ENCODE measurements at regions not wholly inside any gene's neighbourhood (a gene's known extent, or its start where the extent isn't known, plus 50 kb on each side); places are given as distances from the start of the nearest gene placed in this dataset.

DNA sequence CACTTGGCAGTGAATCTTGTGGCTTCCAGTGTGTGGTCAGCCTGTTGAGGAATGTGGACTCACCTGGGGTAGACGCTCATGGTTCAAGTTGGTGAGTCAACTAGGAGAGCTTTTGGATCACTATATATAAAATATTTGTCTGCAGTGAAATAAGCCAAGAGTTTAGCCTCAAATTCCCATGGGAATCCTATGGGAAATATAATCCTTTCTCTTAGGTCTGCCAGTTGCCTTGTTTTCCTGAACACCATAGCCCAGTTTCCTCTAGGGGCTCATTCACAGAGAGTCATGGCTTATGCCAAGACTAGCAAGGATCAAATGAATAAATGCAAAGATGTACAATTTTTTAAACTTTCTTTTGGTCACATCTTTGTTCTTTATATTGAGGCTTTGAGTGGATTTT, 100.1 kb upstream of the NPHP3 start:
- Histone ChIP-seq H3K4me1 (ENCODE audit: control insufficient read depth, low read depth, low read length) (no peaks in the 10 kb centered on the region), H2AK5ac (ENCODE audit: low read length) (no peak overlapping the region), H3K27me3 (ENCODE audit: insufficient read depth, low read length, poor library complexity) (no peaks in the 10 kb centered on the region), H3K4me3 (ENCODE audit: low read length) (no peak overlapping the region), H3K18ac (ENCODE audit: low read length) (no peak overlapping the region), H4K5ac (ENCODE audit: low read length) (no peak overlapping the region), H3K36me3 (ENCODE audit: control insufficient read depth, insufficient read depth, low read length) (no peaks in the 10 kb centered on the region), H3K4me2 (ENCODE audit: low read length) (no peak overlapping the region), H3K27ac (ENCODE audit: low read depth, low read length) (no peak overlapping the region), H2BK15ac (replicated peaks; ENCODE audit: low read depth) (no peak overlapping the region), H3K4ac (ENCODE audit: low read depth, low read length) (no peak overlapping the region), H4K8ac (ENCODE audit: low read depth, low read length) (no peak overlapping the region), H3K79me1 (ENCODE audit: low read length) (no peaks in the 10 kb centered on the region), H2BK5ac (ENCODE audit: low read length) (no peak overlapping the region), H3K9ac (ENCODE audit: low read length) (no peak overlapping the region), H3K79me2 (ENCODE audit: control insufficient read depth, insufficient read depth, low read length) (no peaks in the 10 kb centered on the region), H3K56ac (ENCODE audit: low read length) (no peak overlapping the region), H3K23ac (ENCODE audit: low read length) (no peak overlapping the region), H2BK120ac (ENCODE audit: low read depth, low read length) (no peak overlapping the region)
- no peak for DNase-seq
- no CpG with 5 or more reads among the region's 1 CpG for WGBS (ENCODE audit: extremely low coverage, insufficient coverage, low lambda C conversion rate)

DNA sequence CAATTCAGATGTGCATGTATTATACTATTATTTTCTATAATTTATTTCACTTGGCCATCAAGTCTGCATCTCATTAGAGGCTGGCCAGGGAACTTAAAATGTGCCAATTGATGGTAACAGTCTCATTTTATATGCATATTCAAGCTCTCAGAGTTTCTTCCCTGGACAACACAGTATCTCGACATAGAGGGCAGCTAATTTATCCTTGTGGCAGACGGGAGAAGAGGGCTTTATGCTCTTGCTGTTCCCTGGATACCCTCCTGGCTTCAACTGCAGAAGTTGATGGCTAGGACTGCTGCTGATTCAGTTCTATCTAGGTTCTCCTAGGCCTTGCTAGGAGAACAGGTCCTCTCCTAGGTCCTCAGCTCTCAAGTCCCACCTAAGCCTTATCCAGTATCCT, 99.1 kb upstream of the NPHP3 start:
- H4K8ac ChIP-seq (ENCODE audit: low read depth, low read length) = no peak overlapping the region
- H4K5ac ChIP-seq (ENCODE audit: low read length) = no peak overlapping the region
- no peaks in the 10 kb centered on the region for H3K79me1 ChIP-seq (ENCODE audit: low read length)
- H3K23ac ChIP-seq (ENCODE audit: low read length) = no peak overlapping the region
- no peak overlapping the region for H2BK120ac ChIP-seq (ENCODE audit: low read depth, low read length)
- H3K4ac ChIP-seq (ENCODE audit: low read depth, low read length) = no peak overlapping the region
- no peak overlapping the region for H3K9ac ChIP-seq (ENCODE audit: low read length)
- no peak overlapping the region for H2AK5ac ChIP-seq (ENCODE audit: low read length)
- no peak overlapping the region for H3K18ac ChIP-seq (ENCODE audit: low read length)
- no CpG with 5 or more reads among the region's 2 CpGs for whole genome bisulfite sequencing (ENCODE audit: extremely low coverage, insufficient coverage, low lambda C conversion rate)
- H3K79me2 ChIP-seq (ENCODE audit: control insufficient read depth, insufficient read depth, low read length) = no peaks in the 10 kb centered on the region
- no peak overlapping the region for H3K4me2 ChIP-seq (ENCODE audit: low read length)
- H3K27ac ChIP-seq (ENCODE audit: low read depth, low read length) = no peak overlapping the region
- H3K56ac ChIP-seq (ENCODE audit: low read length) = no peak overlapping the region
- no peaks in the 10 kb centered on the region for H3K4me1 ChIP-seq (ENCODE audit: control insufficient read depth, low read depth, low read length)
- no peak for DNase-seq
- no peak overlapping the region for H3K4me3 ChIP-seq (ENCODE audit: low read length)
- H2BK5ac ChIP-seq (ENCODE audit: low read length) = no peak overlapping the region
- no peaks in the 10 kb centered on the region for H3K36me3 ChIP-seq (ENCODE audit: control insufficient read depth, insufficient read depth, low read length)
- no peaks in the 10 kb centered on the region for H3K27me3 ChIP-seq (ENCODE audit: insufficient read depth, low read length, poor library complexity)
- no peak overlapping the region for H2BK15ac ChIP-seq (replicated peaks; ENCODE audit: low read depth)

DNA sequence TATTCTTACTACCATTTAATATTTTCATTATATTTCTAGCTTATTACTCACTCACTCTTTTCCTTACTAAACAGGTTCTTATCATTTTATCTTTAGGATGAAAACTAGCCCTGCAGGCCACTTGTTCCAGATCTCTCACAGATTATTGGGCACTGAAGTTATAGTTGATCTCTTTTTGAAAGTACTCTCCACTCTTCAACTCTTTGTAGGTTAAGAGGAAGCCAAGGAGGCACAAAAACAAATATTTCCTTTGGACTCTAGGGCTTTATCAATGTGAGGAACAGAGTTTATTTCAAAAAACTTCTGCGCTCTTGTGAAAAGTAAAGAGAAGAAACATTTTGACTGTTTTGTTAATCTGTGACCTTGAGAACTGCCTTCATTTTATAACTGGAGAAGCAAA, 96.0 kb upstream of the NPHP3 start:
- Histone ChIP-seq H3K18ac (ENCODE audit: low read length) (no peak overlapping the region), H2BK120ac (ENCODE audit: low read depth, low read length) (no peak overlapping the region), H3K9ac (ENCODE audit: low read length) (no peak overlapping the region), H3K4me1 (ENCODE audit: control insufficient read depth, low read depth, low read length) (no peaks in the 10 kb centered on the region), H3K36me3 (ENCODE audit: control insufficient read depth, insufficient read depth, low read length) (no peaks in the 10 kb centered on the region), H2BK5ac (ENCODE audit: low read length) (no peak overlapping the region), H3K4me3 (ENCODE audit: low read length) (no peak overlapping the region), H3K23ac (ENCODE audit: low read length) (no peak overlapping the region), H3K4ac (ENCODE audit: low read depth, low read length) (no peak overlapping the region), H2BK15ac (replicated peaks; ENCODE audit: low read depth) (no peak overlapping the region), H3K56ac (ENCODE audit: low read length) (no peak overlapping the region), H3K79me1 (ENCODE audit: low read length) (no peaks in the 10 kb centered on the region), H2AK5ac (ENCODE audit: low read length) (no peak overlapping the region), H4K8ac (ENCODE audit: low read depth, low read length) (no peak overlapping the region), H3K79me2 (ENCODE audit: control insufficient read depth, insufficient read depth, low read length) (no peaks in the 10 kb centered on the region), H3K4me2 (ENCODE audit: low read length) (no peak overlapping the region), H4K5ac (ENCODE audit: low read length) (no peak overlapping the region), H3K27me3 (ENCODE audit: insufficient read depth, low read length, poor library complexity) (no peaks in the 10 kb centered on the region), H3K27ac (ENCODE audit: low read depth, low read length) (no peak overlapping the region)
- no peak for DNase-seq
- WGBS (ENCODE audit: extremely low coverage, insufficient coverage, low lambda C conversion rate) = no CpG with 5 or more reads among the region's 1 CpG

DNA sequence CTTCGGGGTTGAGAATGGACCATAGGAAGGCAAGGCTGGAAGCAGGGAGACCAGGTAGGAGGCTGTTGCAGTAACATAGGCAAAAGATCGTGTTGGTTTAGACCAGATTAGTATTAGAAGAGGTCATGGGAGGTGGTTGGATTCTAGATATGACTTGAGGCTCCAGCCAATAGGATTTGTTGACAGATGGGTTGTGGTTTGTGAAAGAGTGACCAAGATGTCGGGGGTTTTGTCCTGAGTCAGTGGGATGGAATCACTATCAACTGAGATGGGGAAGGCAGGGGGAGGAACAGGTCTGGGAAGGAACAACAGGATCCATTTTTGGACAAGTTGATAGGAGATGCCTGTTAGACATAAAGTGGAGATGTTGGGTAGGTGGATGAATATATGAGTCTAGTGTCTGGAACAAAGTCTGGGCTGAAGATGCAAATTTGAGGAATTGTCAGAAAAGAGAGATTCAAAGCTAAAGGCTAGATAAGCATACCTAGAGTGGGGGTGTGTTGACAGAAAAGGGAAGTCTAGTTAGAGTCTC, 95.5 kb upstream of the NPHP3 start:
- Histone ChIP-seq H2BK5ac (ENCODE audit: low read length) (no peak overlapping the region), H2AK5ac (ENCODE audit: low read length) (no peak overlapping the region), H4K8ac (ENCODE audit: low read depth, low read length) (no peak overlapping the region), H3K18ac (ENCODE audit: low read length) (no peak overlapping the region), H2BK15ac (replicated peaks; ENCODE audit: low read depth) (no peak overlapping the region), H3K36me3 (ENCODE audit: control insufficient read depth, insufficient read depth, low read length) (no peaks in the 10 kb centered on the region), H3K9ac (ENCODE audit: low read length) (no peak overlapping the region), H3K4me2 (ENCODE audit: low read length) (no peak overlapping the region), H3K4ac (ENCODE audit: low read depth, low read length) (no peak overlapping the region), H3K4me1 (ENCODE audit: control insufficient read depth, low read depth, low read length) (no peaks in the 10 kb centered on the region), H2BK120ac (ENCODE audit: low read depth, low read length) (no peak overlapping the region), H3K27me3 (ENCODE audit: insufficient read depth, low read length, poor library complexity) (no peaks in the 10 kb centered on the region), H3K4me3 (ENCODE audit: low read length) (no peak overlapping the region), H3K79me2 (ENCODE audit: control insufficient read depth, insufficient read depth, low read length) (no peaks in the 10 kb centered on the region), H4K5ac (ENCODE audit: low read length) (no peak overlapping the region), H3K79me1 (ENCODE audit: low read length) (no peaks in the 10 kb centered on the region), H3K23ac (ENCODE audit: low read length) (no peak overlapping the region), H3K27ac (ENCODE audit: low read depth, low read length) (no peak overlapping the region), H3K56ac (ENCODE audit: low read length) (no peak overlapping the region)
- no peak for DNase-seq
- WGBS (ENCODE audit: extremely low coverage, insufficient coverage, low lambda C conversion rate) = no CpG with 5 or more reads among the region's 3 CpGs

DNA sequence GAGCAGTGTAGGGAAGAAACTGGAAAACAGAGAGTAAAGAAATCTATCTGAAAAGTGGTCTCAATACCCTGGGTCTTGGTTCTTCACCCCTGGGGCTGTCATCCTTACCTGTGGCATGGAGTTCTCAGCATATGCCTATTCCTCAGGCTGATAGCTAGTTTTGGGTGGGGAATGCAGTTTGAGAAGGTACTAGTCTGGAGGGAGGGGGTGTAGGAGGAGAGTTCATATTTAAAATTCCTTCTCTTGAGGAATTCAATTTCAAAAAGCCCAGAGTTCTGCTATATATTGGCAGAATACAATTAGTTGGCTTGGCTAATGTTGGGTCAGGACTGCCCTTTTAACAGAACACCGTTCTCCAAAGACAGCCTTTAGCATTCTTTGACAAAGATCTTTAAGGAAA, 82.9 kb upstream of the NPHP3 start:
- no peak overlapping the region for H4K8ac ChIP-seq (ENCODE audit: low read depth, low read length)
- no peak overlapping the region for H2BK5ac ChIP-seq (ENCODE audit: low read length)
- no peaks in the 10 kb centered on the region for H3K36me3 ChIP-seq (ENCODE audit: control insufficient read depth, insufficient read depth, low read length)
- H3K4me3 ChIP-seq (ENCODE audit: low read length) = no peak overlapping the region
- no peak overlapping the region for H3K4ac ChIP-seq (ENCODE audit: low read depth, low read length)
- H3K4me1 ChIP-seq (ENCODE audit: control insufficient read depth, low read depth, low read length) = no peaks in the 10 kb centered on the region
- H3K79me1 ChIP-seq (ENCODE audit: low read length) = no peaks in the 10 kb centered on the region
- no peaks in the 10 kb centered on the region for H3K27me3 ChIP-seq (ENCODE audit: insufficient read depth, low read length, poor library complexity)
- no CpG with 5 or more reads among the region's 1 CpG for WGBS (ENCODE audit: extremely low coverage, insufficient coverage, low lambda C conversion rate)
- H2BK120ac ChIP-seq (ENCODE audit: low read depth, low read length) = no peak overlapping the region
- no peak overlapping the region for H3K56ac ChIP-seq (ENCODE audit: low read length)
- no peak overlapping the region for H2AK5ac ChIP-seq (ENCODE audit: low read length)
- no peak overlapping the region for H3K4me2 ChIP-seq (ENCODE audit: low read length)
- no peaks in the 10 kb centered on the region for H3K79me2 ChIP-seq (ENCODE audit: control insufficient read depth, insufficient read depth, low read length)
- no peak overlapping the region for H3K27ac ChIP-seq (ENCODE audit: low read depth, low read length)
- H3K23ac ChIP-seq (ENCODE audit: low read length) = no peak overlapping the region
- H3K9ac ChIP-seq (ENCODE audit: low read length) = no peak overlapping the region
- H3K18ac ChIP-seq (ENCODE audit: low read length) = no peak overlapping the region
- no peak overlapping the region for H4K5ac ChIP-seq (ENCODE audit: low read length)
- DNase-seq = no peak
- no peak overlapping the region for H2BK15ac ChIP-seq (replicated peaks; ENCODE audit: low read depth)

DNA sequence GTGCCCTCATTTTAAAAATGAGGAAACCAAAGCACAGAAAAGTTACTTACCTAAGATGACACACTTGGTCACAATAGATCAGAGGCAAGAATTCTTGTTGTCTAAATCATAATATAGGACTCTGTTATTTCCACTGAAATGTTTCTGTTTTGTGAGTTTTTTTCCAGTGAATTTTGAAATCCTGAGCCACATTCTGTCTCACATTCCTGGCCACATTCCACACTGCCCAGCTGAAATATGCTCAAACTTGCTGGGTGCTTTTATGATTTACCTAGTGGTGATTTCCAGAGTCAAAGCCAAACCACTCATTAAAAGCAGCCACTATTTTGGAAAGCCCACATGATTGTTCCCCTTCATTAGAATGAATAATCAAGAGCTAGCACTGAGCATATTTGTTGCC, 82.3 kb upstream of the NPHP3 start:
- Histone ChIP-seq H4K5ac (ENCODE audit: low read length) (no peak overlapping the region), H2AK5ac (ENCODE audit: low read length) (no peak overlapping the region), H3K4me3 (ENCODE audit: low read length) (no peak overlapping the region), H3K79me2 (ENCODE audit: control insufficient read depth, insufficient read depth, low read length) (no peaks in the 10 kb centered on the region), H3K9ac (ENCODE audit: low read length) (no peak overlapping the region), H2BK5ac (ENCODE audit: low read length) (no peak overlapping the region), H3K4me1 (ENCODE audit: control insufficient read depth, low read depth, low read length) (no peaks in the 10 kb centered on the region), H3K36me3 (ENCODE audit: control insufficient read depth, insufficient read depth, low read length) (no peaks in the 10 kb centered on the region), H2BK120ac (ENCODE audit: low read depth, low read length) (no peak overlapping the region), H4K8ac (ENCODE audit: low read depth, low read length) (no peak overlapping the region), H3K18ac (ENCODE audit: low read length) (no peak overlapping the region), H2BK15ac (replicated peaks; ENCODE audit: low read depth) (no peak overlapping the region), H3K56ac (ENCODE audit: low read length) (no peak overlapping the region), H3K27me3 (ENCODE audit: insufficient read depth, low read length, poor library complexity) (no peaks in the 10 kb centered on the region), H3K27ac (ENCODE audit: low read depth, low read length) (no peak overlapping the region), H3K23ac (ENCODE audit: low read length) (no peak overlapping the region), H3K4me2 (ENCODE audit: low read length) (no peak overlapping the region), H3K79me1 (ENCODE audit: low read length) (no peaks in the 10 kb centered on the region), H3K4ac (ENCODE audit: low read depth, low read length) (no peak overlapping the region)
- no peak for DNase-seq
